ENCODE measurements at regions not wholly inside any gene's neighbourhood (a gene's known extent, or its start where the extent isn't known, plus 50 kb on each side); places are given as distances from the start of the nearest gene placed in this dataset.
"Not testable (repeated sequence)": the region's sequence is repeated elsewhere in the genome, so short reads cannot be mapped to it uniquely, and the experiment has no call there.

- DNase-seq: no peak
These were observed 421.4 kb upstream of the NRSN1 start for GRCh38 chr6:23704479-23705052.

GRCh38 chr6:23705697-23706096 is 420.3 kb upstream of the NRSN1 start:
- no peak for DNase-seq

- no peak for DNase-seq
These were observed 413.3 kb upstream of the NRSN1 start for GRCh38 chr6:23712756-23713155.

- no peak for DNase-seq
These were observed 412.8 kb upstream of the NRSN1 start for GRCh38 chr6:23713211-23713610.

GRCh38 chr6:23728707-23729106 is 397.3 kb upstream of the NRSN1 start:
- DNase-seq: no peak

GRCh38 chr6:23731609-23732008 is 394.4 kb upstream of the NRSN1 start:
- DNase-seq: no peak

- DNase-seq: no peak
These were observed 393.5 kb upstream of the NRSN1 start for GRCh38 chr6:23732521-23732920.

- no peak for DNase-seq
These were observed 390.9 kb upstream of the NRSN1 start for GRCh38 chr6:23735151-23735550.

- DNase-seq: no peak
These were observed 389.4 kb upstream of the NRSN1 start for GRCh38 chr6:23736577-23736976.

- DNase-seq: no peak
These were observed 378.8 kb upstream of the NRSN1 start for GRCh38 chr6:23747239-23747638.

- no peak for DNase-seq
These were observed 373.6 kb upstream of the NRSN1 start for GRCh38 chr6:23752414-23752813.

GRCh38 chr6:23754197-23754596 is 371.8 kb upstream of the NRSN1 start:
- no peak for DNase-seq

- DNase-seq: no peak
These were observed 350.9 kb upstream of the NRSN1 start for GRCh38 chr6:23775127-23775526.

GRCh38 chr6:23783901-23784300 is 342.1 kb upstream of the NRSN1 start:
- DNase-seq: no peak

- no peak for DNase-seq
These were observed 341.6 kb upstream of the NRSN1 start for GRCh38 chr6:23784301-23784919.

GRCh38 chr6:23790756-23791155 is 335.3 kb upstream of the NRSN1 start:
- DNase-seq: no peak

GRCh38 chr6:23797041-23797440 is 329.0 kb upstream of the NRSN1 start:
- no peak for DNase-seq

- DNase-seq: not testable (repeated sequence)
These were observed 321.7 kb upstream of the NRSN1 start for GRCh38 chr6:23804289-23804688.

- DNase-seq: not testable (repeated sequence)
These were observed 304.9 kb upstream of the NRSN1 start for GRCh38 chr6:23821141-23821540.

GRCh38 chr6:23823421-23823820 is 302.6 kb upstream of the NRSN1 start:
- DNase-seq: no peak

- DNase-seq: no peak
These were observed 299.4 kb upstream of the NRSN1 start for GRCh38 chr6:23826572-23826971.

- DNase-seq: no peak
These were observed 297.2 kb upstream of the NRSN1 start for GRCh38 chr6:23828861-23829260.

- DNase-seq: no peak
These were observed 284.9 kb upstream of the NRSN1 start for GRCh38 chr6:23841116-23841515.

- no peak for DNase-seq
These were observed 283.3 kb upstream of the NRSN1 start for GRCh38 chr6:23842760-23843159.

GRCh38 chr6:23851522-23851921 is 274.5 kb upstream of the NRSN1 start:
- DNase-seq: no peak

Data from NCI-H510A (cell line).